Fibroblast of skin of left biceps (primary cell): ENCODE measurements at regions not wholly inside any gene's neighbourhood (a gene's known extent, or its start where the extent isn't known, plus 50 kb on each side); places are given as distances from the start of the nearest gene placed in this dataset.
"Not testable (repeated sequence)": the region's sequence is repeated elsewhere in the genome, so short reads cannot be mapped to it uniquely, and the experiment has no call there.

Source experiments
- DNase-seq, 2 experiments: peaks; one replicate each; pipeline ENCODE4 v3.0.0-alpha.2; 2013; ENCODE audit warnings: low read depth in 2 of 2

DNA sequence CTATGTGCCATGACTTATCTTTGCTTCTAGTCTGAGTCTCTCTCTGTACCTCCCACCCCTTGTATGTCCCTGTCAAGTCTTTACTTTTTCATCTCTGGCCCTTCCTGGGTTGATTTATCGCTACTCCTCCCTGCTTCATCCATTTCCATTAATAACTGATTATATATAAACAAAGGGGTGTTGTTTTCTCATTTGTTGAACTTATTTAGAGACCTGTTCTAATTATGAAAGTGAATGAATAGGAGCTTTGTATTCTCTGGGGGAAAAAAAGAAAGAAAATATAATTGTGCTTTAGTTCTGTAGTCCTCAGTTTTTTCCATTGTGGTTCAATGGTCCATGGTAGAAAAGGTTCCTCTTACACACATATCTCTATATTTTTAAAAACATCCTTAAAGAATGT lies 328.9 kb upstream of the PPP2R3A start:
- no peak for DNase-seq

GRCh38 chr3:135637013-135637412 lies 328.5 kb upstream of the PPP2R3A start:
- no peak for DNase-seq

DNA sequence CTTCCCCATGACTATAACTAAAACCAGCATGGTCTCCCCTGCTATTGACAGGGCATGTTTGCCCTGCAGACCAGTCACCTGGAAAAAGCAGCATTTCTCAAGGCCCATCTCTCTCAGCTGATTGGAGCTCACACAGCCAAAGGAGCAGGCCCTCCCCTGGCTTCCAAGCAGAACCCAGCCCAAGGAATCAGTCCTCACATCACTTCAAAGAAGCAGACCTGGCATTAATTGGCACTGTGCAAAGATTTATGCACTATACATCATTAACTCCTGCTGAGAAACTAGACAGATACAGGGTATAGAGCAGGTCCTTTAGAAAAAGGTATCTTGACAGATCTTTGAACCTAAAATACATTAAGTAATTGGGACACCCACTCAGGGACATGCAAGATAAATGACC lies 323.8 kb upstream of the PPP2R3A start:
- DNase-seq, result no peak

GRCh38 chr3:135645541-135645940 lies 320.0 kb upstream of the PPP2R3A start:
- no peak for DNase-seq

- no peak for DNase-seq
These were observed 318.7 kb upstream of the PPP2R3A start for GRCh38 chr3:135646873-135647272.

GRCh38 chr3:135649361-135649760 lies 316.2 kb upstream of the PPP2R3A start:
- DNase-seq, result no peak

- no peak for DNase-seq
These were observed 315.2 kb upstream of the PPP2R3A start for GRCh38 chr3:135650309-135650708.

GRCh38 chr3:135652388-135652787 lies 313.1 kb upstream of the PPP2R3A start:
- DNase-seq, result no peak

GRCh38 chr3:135655328-135655727 lies 310.2 kb upstream of the PPP2R3A start:
- no peak for DNase-seq

- DNase-seq, result not testable (repeated sequence)
These were observed 307.1 kb upstream of the PPP2R3A start for GRCh38 chr3:135658451-135658850.

DNA sequence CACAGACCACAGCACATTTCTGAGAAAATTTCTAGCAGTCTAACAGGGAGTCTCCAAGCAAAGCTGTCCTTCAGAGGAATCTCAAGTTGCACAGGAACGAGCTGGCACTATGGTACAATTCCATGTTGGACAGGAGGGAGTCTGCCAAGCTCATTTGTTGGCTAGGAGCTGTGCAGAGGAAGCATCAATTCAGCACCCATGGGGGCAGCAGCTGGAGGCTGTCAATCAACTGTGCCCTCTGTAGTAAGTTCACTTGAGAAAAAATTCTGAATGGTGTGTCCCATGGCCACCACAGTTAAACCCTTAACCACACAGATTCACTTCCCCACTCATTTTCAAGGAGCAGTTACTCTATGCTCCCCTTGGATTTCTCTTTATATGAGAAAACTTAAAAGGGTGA lies 298.5 kb upstream of the PPP2R3A start:
- no peak for DNase-seq

GRCh38 chr3:135674508-135674907 lies 291.0 kb upstream of the PPP2R3A start:
- no peak for DNase-seq

GRCh38 chr3:135678386-135678785 lies 287.1 kb upstream of the PPP2R3A start:
- no peak for DNase-seq

- no peak for DNase-seq
These were observed 277.5 kb upstream of the PPP2R3A start for GRCh38 chr3:135688003-135688402.

DNA sequence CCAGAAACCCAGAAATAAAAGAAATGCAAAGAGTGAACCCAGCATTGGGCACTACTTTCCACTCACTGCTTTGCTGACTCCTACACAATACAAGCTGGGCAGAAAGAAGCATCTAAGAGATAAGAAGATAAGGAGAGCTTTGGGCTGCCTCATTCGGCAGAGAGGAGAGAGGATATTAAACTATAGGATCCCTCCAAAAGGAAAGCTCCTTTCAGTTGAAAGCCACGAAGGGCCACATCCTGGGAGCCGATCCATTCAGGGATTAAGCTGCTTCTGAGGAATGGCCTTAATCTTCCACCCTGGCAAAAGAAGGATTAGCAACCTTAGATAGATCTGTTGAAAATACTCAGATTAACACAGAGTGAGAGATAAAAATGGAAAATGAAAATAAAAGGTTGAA lies 274.9 kb upstream of the PPP2R3A start:
- no peak for DNase-seq

DNA sequence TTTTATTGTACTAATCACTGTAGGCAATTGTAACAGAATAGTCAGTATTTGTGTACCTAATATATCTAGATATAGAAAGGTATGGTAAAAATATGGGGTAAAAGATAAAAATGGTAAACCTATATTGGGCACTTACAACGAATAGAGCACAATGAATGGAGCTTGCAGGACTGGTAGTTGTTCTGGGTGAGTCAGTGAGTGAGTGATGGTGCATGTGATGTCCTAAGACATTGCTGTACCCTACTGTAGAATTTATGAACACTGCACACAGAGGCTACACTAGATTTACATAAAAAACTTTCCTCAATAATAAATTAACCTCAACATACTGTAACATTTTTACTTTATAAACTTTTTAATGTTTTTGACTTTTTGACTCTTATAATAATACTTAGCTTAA lies 274.3 kb upstream of the PPP2R3A start:
- DNase-seq, result no peak

- no peak for DNase-seq
These were observed 271.4 kb upstream of the PPP2R3A start for GRCh38 chr3:135694142-135694541.

GRCh38 chr3:135699741-135700140 lies 265.8 kb upstream of the PPP2R3A start:
- DNase-seq, result no peak

DNA sequence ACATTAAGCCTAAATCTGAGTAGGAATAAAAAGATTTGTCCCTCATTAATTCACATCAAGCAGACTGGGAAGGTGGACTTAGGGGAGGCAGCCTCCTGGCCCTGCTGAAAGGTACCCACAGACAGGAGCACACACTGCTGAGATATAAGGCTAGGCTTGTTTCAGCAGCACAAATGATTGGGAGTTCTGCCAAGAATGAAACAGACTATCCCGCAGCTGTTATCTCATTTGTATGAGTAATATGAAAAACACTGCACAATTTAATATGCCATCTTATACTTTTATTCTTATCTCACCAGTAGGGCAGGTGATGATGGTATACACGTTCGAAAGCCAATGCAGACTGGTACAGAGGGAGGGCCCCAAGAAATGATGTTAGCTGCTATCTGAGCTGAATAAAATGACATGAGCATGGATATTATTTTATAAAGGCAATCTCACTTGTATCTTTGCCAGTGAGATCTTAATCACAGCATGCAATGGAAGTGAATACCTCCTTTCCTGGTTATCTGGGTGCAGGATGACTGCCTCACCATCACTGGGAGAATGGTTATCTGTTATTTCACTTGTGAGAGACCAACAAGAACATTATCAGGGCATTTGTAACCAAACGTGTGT lies 258.7 kb upstream of the PPP2R3A start:
- no peak for DNase-seq

DNA sequence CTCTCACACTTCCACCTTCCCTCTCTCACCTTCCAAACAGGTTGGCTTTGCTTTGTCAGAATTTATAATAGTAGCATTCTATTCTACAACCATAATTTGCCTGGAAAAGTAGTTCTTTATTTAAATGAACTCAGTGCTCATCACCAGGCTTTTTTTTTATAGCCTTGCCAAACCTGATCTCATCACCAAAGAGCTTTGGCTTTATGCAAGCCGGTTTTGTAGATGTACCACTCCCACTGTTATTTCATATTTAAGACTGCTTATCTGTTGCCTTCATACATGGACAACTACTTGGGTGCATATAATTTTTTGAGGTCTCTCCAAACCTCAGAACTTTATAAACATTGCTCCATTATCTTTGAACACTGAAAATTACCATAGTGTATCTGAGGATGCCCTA lies 246.1 kb upstream of the PPP2R3A start:
- no peak for DNase-seq

- DNase-seq, result no peak
These were observed 237.4 kb upstream of the PPP2R3A start for GRCh38 chr3:135728007-135728721.

DNA sequence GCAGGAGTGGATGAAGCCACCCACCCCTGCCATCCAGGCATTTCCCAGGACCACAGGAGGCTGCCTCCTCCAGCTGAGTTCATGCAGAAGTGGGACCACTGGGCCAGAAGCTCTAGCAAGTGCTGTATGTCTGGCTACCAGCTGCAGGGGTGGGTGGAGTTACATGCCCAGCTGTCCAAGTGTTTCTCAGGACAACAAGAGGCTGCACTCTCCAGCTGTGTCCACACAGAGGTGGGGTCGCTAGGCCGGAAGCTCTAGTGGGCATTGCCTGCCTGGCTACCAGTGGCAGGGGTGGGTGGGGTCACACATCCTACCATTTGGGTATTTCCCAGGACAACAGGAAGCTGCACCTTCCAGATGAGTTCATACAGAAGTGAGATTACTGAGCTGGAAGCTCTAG lies 234.0 kb upstream of the PPP2R3A start:
- no peak for DNase-seq

- no peak for DNase-seq
These were observed 228.8 kb upstream of the PPP2R3A start for GRCh38 chr3:135736740-135737139.

DNA sequence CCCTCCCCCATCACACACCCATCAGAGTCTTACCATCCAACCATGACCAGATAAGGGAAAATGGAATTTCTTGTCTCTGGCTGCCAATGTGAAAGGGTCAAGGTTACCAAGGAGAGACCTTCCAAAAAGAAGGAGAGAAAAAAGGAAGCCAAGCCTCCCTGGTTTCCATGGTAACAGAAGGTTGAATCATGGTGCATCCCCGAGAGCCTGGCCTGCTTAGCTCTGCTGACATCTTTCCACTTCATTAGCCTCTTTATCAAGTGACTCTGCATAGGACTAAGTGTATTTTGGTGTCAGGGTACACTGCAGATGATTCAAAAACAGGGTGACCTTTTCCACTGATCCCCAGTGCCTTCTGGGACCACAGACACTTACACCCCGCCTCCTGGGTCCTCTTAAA lies 225.7 kb upstream of the PPP2R3A start:
- no peak for DNase-seq
